Left cardiac atrium (tissue), 4 donors: ENCODE measurements at regions not wholly inside any gene's neighbourhood (a gene's known extent, or its start where the extent isn't known, plus 50 kb on each side); places are given as distances from the start of the nearest gene placed in this dataset.

ENCODE experiments used
- ATAC-seq, 2 donors: fragments of 200-7000 bp; cut with Tn5 transposase; one replicate each; pipeline ENCODE4 v1.9.1; 2020; ENCODE audit warnings: mild to moderate bottlenecking in 2 of 2, moderate library complexity in 2 of 2
- DNase-seq: peaks from one replicate; pipeline ENCODE4 v3.0.0-alpha.2; 2020
- intact Hi-C, 2 donors: fragments of 100-400 bp; cut with DNase I; formaldehyde crosslinking; loops; one replicate each; pipeline versions ENCODE4 v1.14.1 to v1.15.1; 2022 to 2023
- donor health status: DM: no; HTN: yes; CAD: no.
- donor health status: DM: no; HTN: yes; CAD: no; lungs with severe emphysema.
- donor health status: DM: yes; HTN: yes; CAD: no.
- donor health status: Dilated cardiomyopathy.

- intact Hi-C loops = no loop called here
Measured at GRCh38 chr10:69684020-69684980, 54.3 kb downstream of the FAM241B start.

DNA sequence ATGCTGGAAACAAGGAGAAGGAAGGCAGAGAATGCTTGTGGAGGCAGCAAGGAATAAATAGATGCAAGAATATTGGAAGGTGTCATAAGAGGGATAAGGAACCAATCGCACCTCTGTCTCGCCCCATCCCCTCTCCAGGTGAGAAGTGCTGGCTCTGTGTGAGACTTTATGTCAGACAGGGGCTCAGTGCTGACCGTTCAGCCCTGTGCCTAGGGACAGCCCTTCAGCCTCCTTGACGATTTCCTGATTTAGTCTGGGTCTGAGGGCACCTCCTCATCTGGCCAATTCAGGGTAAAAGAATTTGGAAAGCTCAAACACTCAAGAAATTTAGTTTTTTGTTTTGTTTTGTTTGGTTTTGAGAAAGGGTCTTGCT, 54.9 kb downstream of the FAM241B start:
- intact Hi-C loops = no loop called here
- no peak for ATAC-seq

More at GRCh38 chr10:69684020-69684980, 54.3 kb downstream of the FAM241B start:
- ATAC-seq = peak; percentile 66 to 79
- peak; percentile 69 for DNase-seq

DNA sequence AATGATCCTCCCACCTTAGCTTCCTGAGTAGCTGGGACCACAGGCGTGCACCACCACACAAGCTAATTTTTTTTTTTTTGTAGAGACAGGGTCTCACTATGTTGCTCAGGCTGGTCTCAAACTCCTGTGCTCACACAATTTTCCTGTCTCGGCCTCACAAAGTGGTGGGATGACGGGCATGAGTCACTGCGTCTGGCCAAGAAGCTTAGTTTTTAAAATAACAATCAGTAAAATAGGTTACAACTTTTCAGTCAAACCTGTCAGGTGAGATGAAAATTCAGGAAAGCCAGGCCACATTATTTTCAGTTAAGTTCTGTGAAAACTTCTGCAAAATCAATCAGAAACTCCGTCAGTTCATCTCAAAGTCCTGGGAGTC, 55.4 kb downstream of the FAM241B start:
- no peak for ATAC-seq
- intact Hi-C loops = no loop called here
- DNase-seq = no peak

More for the DNA sequence above, 54.9 kb downstream of the FAM241B start:
- no peak for DNase-seq

- peak; percentile 76 for DNase-seq
- intact Hi-C loops = no loop called here
- ATAC-seq = peak; percentile 78 to 82
Measured at GRCh38 chr10:69685802-69686585, 55.9 kb downstream of the FAM241B start.

- intact Hi-C loops = no loop called here
- ATAC-seq (no peak), DNase-seq (no peak)
Measured at GRCh38 chr10:69686866-69687265, 56.8 kb downstream of the FAM241B start.

DNA sequence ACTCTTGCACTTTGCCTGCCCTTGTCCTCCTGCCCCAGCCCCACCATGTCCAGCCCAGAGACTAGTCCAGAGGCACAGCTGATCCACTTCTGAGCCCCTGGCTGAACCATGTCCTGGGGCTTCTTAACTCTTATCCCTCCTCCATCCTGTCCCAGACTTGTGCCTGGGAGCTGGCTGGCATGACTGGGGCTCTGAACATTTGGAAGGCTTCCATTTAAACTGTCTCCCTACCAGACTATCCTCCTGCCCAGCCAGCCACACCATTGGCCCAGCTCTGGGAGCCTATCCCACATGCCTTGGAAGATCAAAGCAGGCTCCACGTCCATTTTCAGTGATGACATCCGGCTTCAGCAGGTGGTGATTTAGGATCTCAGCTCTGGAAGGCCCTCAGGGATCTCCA, 57.4 kb downstream of the FAM241B start:
- no peak for ATAC-seq
- DNase-seq = no peak
- intact Hi-C loops = no loop called here

- intact Hi-C loops = loop anchor here in 1 of 2 donors (10.0 kb wide), 1 partner anchor 223 kb away; no protein-coding TSS in a partner anchor
- DNase-seq (no peak), ATAC-seq (no peak)
Measured at GRCh38 chr10:69692267-69692666, 62.2 kb downstream of the FAM241B start.

DNA sequence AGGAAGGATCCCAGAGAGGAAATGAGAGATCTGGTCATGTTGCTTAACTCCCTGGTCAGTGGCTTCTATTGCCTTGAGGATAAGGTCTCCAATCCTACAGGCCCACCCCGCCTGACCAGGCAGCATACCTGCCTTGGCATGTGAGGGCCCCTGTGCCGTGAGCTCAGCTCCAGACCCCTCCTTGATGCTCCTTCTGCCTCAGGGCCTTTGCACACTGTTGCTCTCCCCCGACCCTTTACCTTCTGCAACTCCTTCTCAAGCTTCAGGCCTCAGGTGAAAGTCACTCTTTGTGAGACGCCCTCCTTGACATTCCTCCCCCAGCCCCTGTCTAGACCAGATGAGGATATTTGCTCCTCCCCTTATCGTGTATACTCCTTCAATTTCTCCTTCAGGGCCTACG, 62.8 kb downstream of the FAM241B start:
- DNase-seq (no peak), ATAC-seq (no peak)
- intact Hi-C loops = loop anchor here in 1 of 2 donors (10.0 kb wide), 1 partner anchor 222 kb away; no protein-coding TSS in a partner anchor

DNA sequence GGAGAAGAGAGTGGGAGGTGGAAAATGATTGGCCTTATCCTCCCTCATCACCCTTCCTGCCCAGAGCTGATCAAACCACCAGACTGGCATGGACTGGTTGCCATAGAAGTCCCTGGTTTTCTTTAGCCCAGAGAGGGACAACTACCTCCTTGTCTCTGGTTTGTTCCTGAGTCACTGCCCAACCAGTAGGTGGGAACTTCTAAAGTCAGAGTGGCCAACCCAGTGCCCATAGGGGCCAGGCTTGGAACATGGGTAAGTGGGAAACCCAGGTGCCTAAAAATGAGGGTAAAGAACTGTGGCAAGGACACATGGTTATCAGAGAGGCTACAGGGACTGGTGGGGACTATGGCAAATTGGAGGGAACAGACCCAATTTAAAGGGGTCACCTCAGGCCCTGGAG, 63.8 kb downstream of the FAM241B start:
- no peak for DNase-seq
- intact Hi-C loops = loop anchor here in 1 of 2 donors (10.0 kb wide), 1 partner anchor 221 kb away; no protein-coding TSS in a partner anchor

DNA sequence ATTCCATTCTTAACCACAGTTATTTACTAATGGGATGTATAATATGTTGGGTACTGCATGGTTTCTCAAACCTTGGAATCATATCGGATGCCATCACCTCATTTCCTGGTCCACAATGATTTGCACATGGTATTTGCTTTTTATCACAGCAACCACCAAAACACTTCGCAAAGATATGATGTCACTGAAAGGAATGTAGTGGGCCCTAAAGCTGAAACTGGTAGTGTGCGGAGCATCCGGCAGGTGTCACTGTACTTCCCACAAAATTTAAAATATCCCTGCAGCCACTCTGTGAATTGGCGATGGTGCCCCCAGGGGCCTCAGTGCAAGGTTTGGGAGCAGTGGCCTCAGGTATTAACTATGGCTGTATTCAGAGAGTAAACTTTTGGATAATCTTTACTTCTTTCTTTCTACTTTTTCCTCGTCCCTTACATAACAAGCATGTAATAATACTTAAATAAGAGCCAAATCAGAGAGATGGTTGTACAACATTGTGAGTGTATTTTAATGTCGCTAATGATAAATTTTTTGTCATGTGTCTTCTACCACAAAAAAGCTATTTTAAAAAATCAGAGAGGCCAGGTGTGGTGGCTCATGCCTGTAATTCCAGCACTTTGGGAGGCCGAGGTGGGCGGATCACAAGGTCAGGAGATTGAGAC, 66.2 kb downstream of the FAM241B start:
- ATAC-seq (peak; percentile 74 to 79), DNase-seq (peak; percentile 44)
- intact Hi-C loops = loop anchor here in 1 of 2 donors (5.0 to 10.0 kb wide), 3 partner anchors 39 to 219 kb away; partner anchors contain the start of gene COL13A1

More for the DNA sequence above, 63.8 kb downstream of the FAM241B start:
- no peak for ATAC-seq

- no peak for DNase-seq
- intact Hi-C loops = loop anchor here in 1 of 2 donors (5.0 to 10.0 kb wide), 3 partner anchors 40 to 218 kb away; partner anchors contain the start of gene COL13A1
Measured at GRCh38 chr10:69697006-69697405, 67.0 kb downstream of the FAM241B start.

DNA sequence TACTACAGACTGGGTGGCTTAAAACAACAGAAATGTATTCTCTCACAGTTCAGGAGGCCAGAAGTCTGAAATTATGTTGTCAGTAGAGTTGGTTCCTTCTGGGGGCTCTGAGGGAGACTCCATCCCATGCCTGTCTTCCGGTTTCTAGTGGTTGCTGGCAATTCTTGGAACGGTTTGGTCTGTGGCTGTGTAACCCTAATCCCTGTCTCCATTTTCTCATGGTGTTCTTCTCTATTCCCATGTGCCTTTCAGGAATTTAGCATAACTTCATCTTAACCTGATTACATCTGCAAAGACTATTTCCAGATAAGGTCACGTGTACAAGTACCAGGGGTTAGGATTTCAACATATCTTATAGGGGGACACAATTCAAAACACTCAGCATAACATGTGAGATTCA, 73.2 kb downstream of the FAM241B start:
- no peak for DNase-seq
- no peak for ATAC-seq
- intact Hi-C loops = no loop called here

More at GRCh38 chr10:69697006-69697405, 67.0 kb downstream of the FAM241B start:
- no peak for ATAC-seq

DNA sequence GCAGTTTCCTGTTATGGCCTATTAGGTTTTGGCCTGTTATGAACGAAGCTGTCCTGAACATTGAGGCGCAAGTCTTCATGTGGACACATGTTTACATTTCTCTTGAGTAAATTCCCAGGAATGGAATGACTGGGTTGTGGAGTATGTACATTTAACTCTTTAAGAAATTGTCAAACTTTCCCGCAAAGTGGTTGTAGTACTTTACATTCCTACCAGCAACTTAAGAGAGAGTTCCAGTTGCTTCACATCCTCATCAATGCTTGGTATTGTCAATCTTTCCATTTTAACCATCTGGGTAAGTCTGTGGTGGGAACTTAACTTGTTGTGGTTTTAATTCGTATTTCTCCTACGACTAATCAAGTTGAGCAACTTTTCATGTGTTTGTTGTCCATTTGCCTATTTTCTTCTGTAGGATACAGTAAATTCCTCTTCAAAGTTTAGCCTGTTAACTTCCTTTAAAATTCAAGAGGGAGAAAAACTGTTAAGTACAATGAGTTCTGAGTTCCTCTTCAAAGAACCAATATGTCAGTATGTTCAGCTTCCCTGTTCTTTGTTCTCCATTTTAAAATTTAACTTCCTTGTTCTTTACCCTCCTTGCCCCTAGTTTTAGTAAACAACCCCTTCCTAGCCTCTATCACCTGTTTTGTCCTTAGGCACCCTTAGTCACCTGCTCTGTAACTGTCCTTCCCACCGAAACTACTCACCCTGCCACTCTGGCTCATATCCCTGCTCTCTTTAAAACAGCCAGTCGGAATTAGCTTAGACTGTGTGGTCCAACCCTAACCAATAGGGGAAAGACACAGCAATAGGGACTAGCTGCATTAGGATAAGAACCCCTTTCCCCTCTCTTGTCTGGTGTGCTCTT, 74.0 kb downstream of the FAM241B start:
- DNase-seq (no peak), ATAC-seq (no peak)
- intact Hi-C loops = no loop called here

GRCh38 chr10:69709366-69709941, 79.4 kb downstream of the FAM241B start:
- DNase-seq (no peak), ATAC-seq (no peak)
- intact Hi-C loops = no loop called here

GRCh38 chr10:69710008-69710888, 80.2 kb downstream of the FAM241B start:
- ATAC-seq = no peak
- no peak for DNase-seq
- intact Hi-C loops = loop anchor here in 1 of 2 donors (5.0 kb wide), 1 partner anchor 63 kb away; no protein-coding TSS in a partner anchor

GRCh38 chr10:69712342-69712741, 82.3 kb downstream of the FAM241B start:
- intact Hi-C loops = loop anchor here in 1 of 2 donors (5.0 kb wide), 1 partner anchor 65 kb away; no protein-coding TSS in a partner anchor
- DNase-seq = no peak
- ATAC-seq = no peak

- ATAC-seq = no peak
- intact Hi-C loops = loop anchor here in 1 of 2 donors (5.0 kb wide), 1 partner anchor 67 kb away; no protein-coding TSS in a partner anchor
- DNase-seq = no peak
Measured at GRCh38 chr10:69714572-69714971, 84.5 kb downstream of the FAM241B start.
